ENCODE measurements at regions not wholly inside any gene's neighbourhood (a gene's known extent, or its start where the extent isn't known, plus 50 kb on each side); places are given as distances from the start of the nearest gene placed in this dataset.
"Not testable (repeated sequence)": the region's sequence is repeated elsewhere in the genome, so short reads cannot be mapped to it uniquely, and the experiment has no call there.

GRCh38 chr11:122440811-122441665 is 214.5 kb upstream of the UBASH3B start:
- no peak for DNase-seq

DNA sequence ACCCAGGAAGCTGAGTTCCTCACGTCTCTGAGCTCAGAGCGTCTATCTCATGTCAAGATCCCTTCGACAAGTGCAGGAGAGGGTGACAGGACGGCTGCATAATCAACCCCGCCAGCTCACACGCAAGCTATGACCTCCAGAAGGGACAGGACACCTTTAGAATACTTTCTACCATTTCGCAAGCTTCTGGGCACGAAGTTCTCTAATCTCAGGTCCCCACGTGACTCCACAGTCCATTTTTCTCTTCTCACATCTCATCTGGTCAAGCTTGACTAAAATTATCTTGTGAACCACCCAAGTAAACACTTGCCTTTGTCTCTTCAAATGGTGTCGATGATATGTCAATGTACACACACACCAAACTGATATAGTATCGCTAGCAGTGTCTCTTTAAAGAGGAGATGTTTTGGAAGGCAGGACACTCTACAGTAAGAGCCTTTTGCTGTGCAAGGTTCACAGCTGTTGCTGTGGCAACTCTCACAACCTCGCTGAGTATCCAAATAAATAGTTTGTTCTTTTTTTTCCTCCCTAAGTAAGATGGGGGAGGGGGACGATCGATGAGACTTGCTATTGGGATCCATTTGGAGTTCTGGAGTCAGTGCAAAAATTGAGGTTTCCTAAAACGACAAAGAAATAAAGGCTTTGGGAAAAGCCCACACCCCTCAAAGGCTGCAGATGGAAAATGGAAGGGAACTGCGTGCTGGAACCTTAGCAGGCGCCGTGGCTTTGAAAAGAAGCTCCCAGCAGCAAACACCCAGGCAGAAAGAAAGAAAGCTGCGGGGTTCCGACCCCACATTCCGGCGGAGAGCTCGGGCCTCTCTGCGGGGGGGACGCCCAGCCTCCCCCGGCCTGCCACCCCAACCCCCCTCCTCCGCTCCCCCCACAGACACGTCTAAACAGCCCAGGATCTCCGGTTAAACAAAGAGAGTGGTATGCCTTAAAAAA is 215.4 kb upstream of the UBASH3B start:
- DNase-seq = no peak

GRCh38 chr11:122436188-122436555 is 219.3 kb upstream of the UBASH3B start:
- DNase-seq = no peak

DNA sequence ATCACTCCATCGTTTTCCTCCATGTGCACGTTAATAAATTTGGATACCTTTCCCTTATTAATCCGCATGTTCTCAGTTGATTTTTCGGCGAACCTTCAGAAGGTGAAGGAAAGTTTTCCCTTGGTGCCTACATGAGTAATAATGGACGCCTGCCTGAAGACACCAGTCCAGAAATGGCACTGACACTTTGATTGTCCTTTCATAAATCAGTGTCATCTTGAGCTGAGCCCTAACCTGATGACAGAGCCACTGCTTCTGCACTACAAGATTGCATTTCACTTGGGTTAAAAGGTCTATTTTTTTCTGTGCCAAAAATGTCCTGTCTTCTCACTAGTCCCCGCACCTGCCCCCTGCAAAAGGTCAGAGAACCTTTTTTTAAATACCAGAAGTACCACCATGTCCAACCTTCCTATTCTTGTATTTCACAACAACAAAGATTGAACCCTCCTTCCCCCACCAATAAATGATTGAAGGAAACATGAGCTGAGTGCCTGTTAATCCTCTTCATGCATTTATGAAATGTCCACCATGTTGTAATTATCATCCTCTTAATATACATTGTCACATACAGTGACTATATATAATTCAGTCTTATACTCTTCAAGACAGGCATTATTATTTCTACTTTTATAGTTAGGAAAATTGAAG is 219.9 kb upstream of the UBASH3B start:
- no peak for DNase-seq

GRCh38 chr11:122434786-122435185 is 220.7 kb upstream of the UBASH3B start:
- DNase-seq = no peak

DNA sequence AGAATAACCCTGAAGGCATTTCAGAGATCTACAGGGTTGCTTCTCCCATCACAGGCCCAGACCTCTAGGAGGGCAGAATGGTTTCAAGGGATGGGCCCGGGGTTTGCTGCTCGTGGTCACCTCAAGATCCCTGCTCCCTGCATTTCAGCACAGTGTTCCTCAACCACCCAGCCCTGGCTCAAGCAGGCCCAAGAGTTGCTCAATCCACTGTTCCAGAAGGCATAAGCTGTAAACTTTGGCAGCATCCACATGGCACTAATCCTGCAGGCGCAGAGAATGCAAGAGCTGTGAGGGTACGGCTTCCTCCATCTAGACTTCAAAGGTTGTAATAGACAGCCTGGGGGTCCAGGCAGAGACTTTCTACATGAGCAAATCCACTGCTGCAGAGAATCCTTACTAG is 225.0 kb upstream of the UBASH3B start:
- no peak for DNase-seq

GRCh38 chr11:122426073-122426472 is 229.4 kb upstream of the UBASH3B start:
- no peak for DNase-seq

DNA sequence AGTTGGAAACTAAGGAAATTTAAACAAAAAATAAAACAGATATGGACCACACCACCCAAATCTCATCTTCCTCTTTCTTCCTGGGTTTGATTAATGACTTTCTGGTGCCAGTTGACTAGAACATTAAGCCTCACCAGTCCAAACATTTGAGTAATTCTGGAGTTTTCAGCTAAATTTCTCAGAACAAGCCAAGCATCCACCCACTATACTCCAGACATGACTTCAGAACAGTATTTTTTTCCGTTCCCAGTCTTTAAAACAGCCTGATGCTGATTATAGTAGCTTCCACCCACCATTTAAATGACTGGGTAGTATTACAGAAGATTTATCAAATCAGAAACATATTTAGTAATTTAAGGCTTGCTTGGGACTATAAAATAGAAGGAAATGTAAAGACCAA is 230.9 kb upstream of the UBASH3B start:
- DNase-seq = no peak

DNA sequence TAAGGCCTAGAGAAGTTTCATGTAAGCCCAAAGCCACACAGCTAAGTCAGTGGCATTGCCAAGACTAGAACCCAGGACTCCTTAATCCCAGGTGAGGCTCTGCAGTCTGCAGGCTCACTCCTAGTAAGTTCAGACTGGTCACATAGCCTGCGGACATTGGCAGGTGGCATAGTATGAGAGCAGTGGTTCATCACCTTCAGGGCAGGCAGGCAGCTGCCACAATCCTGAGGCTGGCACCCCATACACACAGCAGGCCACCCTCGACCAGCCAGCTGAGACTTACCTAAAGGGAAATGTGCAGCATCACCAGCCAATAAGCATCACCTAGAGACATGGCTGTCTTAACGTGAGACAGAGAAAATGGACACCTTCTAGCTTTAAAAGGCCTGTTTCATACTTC is 231.6 kb upstream of the UBASH3B start:
- DNase-seq = no peak

DNA sequence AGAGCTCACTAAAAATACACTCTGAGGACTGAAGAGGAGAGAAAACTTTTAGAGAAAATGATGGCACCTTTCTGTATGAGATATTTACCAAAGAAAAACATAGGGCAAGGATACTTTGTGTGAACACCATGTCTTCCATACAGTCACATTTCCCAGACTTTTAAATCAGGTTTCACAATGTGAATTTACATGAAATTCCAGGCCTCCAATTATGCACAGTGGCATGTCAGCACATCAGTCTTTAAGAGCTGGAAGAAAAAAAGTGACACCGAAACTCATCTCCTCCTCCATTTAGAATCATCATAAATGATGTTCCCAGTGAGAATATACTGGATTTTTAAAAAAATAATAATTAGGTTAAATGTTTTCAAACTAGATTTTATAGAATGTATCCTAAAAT is 232.2 kb upstream of the UBASH3B start:
- DNase-seq = no peak

DNA sequence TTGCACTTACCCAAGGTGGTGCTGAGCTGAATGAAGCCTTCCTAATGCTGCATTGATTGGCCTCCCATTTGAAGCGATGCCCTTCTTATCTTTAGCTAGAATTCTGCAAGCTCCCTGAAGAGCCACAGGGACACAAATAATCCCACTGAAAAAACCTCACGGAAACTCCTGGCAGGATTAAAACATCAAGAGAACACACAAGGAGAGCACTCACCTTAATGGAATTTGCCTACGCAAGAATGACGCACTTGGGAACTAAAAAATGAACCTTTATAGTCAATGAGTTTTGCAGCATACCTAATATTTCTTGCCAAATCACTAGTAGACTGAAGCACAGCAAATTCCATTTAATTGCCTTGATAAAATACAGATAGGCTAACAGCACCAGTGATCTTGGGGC is 232.8 kb upstream of the UBASH3B start:
- no peak for DNase-seq

- no peak for DNase-seq
These were observed 233.8 kb upstream of the UBASH3B start for GRCh38 chr11:122421702-122422101.

- no peak for DNase-seq
These were observed 237.5 kb upstream of the UBASH3B start for GRCh38 chr11:122418032-122418431.

DNA sequence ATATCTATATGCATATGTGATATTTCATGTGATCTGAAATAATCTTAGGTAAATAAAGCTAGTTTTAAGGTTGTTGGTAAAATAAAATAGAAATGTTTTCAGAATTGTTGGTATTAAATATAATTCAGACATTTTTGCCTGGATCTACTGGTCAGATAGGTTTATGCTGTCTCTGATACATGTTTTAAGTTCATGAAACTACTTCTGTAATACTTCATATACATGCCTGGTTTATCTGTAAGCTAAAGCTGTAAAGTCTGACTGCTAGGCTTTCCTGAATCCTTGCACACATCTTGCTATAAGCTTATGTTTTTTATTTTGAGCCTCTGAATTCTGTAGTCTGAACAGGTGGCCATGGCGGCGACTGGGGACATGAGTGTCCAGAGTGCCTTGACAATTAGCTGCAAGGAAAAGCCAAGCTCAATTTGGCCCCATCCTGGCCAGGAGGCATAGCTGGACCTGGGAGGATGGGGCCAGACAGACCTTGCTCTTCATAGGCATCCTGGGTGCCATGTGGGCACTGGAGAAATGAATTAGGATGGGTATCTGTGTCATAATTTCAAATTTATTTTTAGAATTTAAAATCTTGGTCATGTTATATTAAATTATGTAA is 241.0 kb upstream of the UBASH3B start:
- DNase-seq = no peak

DNA sequence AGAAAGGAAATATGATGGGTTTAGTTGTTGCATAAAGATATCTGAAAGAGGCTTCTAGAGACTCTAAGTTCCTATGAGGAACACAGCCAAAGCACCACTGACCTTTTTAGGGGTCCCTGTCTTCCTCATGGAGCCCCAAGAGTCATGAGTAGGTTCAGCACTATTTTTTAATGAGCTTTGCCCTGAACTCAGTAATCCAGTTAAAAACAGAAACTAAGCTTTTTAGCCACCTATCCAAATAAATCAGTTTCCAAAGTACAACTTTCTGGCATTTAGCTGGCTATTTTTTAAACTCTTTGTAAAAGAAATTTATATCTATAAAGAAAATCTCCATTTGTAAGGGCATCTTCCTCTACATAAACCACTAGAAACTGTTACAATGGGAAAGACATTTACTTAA is 241.8 kb upstream of the UBASH3B start:
- no peak for DNase-seq

DNA sequence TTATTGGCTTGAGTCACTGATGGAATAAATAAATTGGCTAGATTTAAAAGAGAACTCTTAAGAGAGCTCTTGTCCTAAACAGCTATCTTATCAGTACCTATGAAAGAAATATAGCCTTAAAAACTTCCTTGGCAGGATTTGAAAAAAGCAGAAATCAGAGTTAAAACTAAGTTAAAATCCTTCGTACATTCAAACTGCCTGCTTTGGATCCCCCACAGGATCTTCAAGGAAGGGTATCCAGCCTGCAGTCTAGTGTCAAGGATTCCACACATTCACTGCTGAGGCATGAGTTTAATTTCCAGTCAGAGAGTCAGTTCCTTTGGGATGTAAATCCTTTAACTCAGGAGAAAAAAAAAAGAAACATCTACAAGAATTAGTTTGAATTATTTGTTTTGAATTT is 242.9 kb upstream of the UBASH3B start:
- DNase-seq = no peak

- DNase-seq = no peak
These were observed 249.1 kb upstream of the UBASH3B start for GRCh38 chr11:122406466-122406865.

- no peak for DNase-seq
These were observed 249.8 kb upstream of the UBASH3B start for GRCh38 chr11:122405547-122406341.

- no peak for DNase-seq
These were observed 251.0 kb upstream of the UBASH3B start for GRCh38 chr11:122404571-122404970.

DNA sequence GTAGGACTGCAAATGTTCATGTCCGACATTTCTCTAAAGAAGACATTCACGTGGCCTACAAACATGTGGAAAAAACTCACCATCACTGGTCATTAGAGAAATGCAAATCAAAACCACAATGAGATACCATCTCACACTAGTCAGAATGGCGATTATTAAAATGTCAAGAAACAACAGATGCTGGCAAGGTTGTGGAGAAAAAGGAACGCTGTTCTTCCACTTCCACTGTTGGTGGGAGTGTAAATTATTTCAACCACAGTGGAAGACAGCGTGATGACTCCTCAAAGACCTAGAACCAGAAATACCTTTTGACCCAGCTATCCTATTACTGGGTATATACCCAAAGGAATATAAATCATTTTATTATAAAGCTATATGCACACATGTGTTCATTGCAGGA is 253.9 kb upstream of the UBASH3B start:
- not testable (repeated sequence) for DNase-seq

DNA sequence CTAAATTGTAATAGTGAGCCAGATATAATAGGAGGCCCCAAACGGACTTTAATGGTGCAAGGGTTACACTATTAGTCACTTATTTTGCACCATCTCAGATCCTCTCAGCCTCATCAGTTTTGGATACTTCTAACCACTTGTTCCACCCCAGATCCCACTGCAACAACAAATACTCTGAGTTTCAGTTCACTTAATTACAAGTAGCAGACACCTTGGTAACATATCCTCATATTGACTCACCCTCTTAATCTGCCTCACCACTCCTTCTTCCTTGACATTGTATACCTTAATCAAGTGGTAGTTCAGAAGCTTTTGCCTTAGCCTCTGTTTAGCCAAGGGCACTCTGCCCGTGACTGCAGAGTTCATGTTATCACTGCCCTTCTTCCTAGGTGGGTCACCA is 256.1 kb upstream of the UBASH3B start:
- DNase-seq = no peak

GRCh38 chr11:122398851-122399250 is 256.7 kb upstream of the UBASH3B start:
- no peak for DNase-seq

Measured in activated CD8-positive, alpha-beta memory T cell treated with anti-CD3 and anti-CD28 coated beads, Interleukin-2, amount 50 U/mL, for 48 hours (primary cell).